GM12873 (cell line): ENCODE measurements at regions not wholly inside any gene's neighbourhood (a gene's known extent, or its start where the extent isn't known, plus 50 kb on each side); places are given as distances from the start of the nearest gene placed in this dataset.

Experiments used
- TF ChIP-seq, protein P1 (sequence below): IDR thresholded peaks from 2 replicates; pipeline ENCODE4 v1.5.1; 2012; ENCODE audit warnings: low read depth, mild to moderate bottlenecking, moderate library complexity, low read length, control low read depth; ENCODE audit not compliant: insufficient read depth; ENCODE audit errors: missing control alignments

DNA sequence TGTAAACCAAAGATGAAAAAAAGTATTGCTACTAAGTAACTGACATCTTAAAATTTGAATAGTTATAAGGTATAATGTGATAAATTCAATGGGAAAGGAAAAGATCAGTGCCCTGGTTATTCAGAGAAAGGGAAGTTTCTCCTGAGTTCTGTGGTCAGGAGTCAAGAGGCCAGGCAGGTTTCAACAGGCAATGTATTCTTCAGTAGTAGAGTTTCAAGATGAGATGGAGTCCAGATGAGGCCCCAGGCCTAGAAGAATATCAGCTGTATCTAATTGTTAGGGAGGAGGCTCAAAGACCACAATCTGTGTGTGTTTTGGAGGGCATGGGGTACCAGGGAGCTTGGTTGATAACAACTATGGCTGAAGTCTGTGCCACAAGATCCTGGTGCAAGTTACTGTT lies 101.4 kb upstream of the DLX6 start:
- TF ChIP-seq, protein P1, sequence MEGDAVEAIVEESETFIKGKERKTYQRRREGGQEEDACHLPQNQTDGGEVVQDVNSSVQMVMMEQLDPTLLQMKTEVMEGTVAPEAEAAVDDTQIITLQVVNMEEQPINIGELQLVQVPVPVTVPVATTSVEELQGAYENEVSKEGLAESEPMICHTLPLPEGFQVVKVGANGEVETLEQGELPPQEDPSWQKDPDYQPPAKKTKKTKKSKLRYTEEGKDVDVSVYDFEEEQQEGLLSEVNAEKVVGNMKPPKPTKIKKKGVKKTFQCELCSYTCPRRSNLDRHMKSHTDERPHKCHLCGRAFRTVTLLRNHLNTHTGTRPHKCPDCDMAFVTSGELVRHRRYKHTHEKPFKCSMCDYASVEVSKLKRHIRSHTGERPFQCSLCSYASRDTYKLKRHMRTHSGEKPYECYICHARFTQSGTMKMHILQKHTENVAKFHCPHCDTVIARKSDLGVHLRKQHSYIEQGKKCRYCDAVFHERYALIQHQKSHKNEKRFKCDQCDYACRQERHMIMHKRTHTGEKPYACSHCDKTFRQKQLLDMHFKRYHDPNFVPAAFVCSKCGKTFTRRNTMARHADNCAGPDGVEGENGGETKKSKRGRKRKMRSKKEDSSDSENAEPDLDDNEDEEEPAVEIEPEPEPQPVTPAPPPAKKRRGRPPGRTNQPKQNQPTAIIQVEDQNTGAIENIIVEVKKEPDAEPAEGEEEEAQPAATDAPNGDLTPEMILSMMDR, result no peak

- TF ChIP-seq, protein P1, result no peak
Measured at GRCh38 chr7:96910486-96910885, 94.9 kb upstream of the DLX6 start.

DNA sequence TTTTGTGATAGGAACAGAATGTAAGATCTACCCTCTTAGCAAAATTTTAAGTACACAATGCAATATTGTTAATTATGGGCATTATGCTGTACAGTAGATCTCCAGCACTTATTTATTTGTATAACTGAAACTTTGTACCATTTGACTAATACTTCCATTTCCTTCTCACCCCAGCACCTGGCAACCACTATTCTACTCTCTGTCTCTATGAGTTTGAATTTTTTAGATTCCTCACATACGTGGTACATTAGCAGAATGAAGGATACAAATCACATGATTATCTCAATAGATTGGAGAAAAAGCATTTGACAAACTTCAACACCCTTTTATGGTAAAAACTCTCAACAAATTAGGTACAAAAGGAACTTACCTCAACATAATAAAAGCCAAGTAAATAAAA lies 90.3 kb upstream of the DLX6 start:
- TF ChIP-seq, protein P1, result no peak

DNA sequence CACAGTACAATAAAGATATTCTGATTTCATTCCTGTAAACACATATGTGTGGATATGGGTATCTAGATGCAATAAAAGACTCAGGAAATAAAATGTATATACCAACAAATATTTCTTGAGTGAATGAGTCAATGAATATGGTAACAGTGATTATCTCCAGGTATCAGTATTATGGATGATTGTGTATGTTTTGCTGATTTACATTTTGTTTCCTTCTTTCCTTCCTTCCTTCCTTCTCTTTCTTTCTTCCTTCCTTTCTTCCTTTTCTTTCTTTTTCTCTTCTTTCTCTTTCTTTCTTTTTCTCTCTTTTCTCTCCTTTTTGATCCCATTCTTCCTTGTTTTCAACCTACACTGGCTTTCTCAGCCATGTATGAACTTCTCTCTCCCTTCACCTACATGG lies 85.3 kb upstream of the DLX6 start:
- TF ChIP-seq, protein P1, result no peak

- TF ChIP-seq, protein P1, result no peak
Measured at GRCh38 chr7:96920713-96921112, 84.6 kb upstream of the DLX6 start.

- TF ChIP-seq, protein P1, result no peak
Measured at GRCh38 chr7:96921231-96921630, 84.1 kb upstream of the DLX6 start.

DNA sequence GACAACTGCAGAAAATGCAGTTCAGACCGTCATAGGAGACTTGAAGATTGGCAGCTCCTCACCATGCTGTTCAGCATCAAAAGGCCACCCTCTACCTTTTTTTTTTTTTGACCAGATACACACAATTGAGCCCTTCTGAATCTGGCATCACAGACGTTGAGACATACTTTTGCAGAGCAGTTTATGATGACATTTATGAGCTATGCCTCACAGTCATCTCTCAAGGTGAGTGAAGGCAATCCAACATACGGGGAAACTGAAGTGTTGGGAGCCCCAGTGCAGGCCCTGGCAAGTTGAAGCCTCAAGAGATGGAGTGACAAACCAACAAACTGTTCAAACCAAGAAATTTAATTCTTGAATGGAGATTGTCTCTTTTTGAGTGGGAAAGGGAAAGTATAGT lies 83.6 kb upstream of the DLX6 start:
- TF ChIP-seq, protein P1, result no peak
